Stimulated activated effector memory CD8-positive, alpha-beta T cell treated with anti-CD3 and anti-CD28 coated beads, Interleukin-12 subunit alpha, Interleukin-12 subunit beta, amount 100 ng/mL, for 72 hours (primary cell): ENCODE measurements at regions not wholly inside any gene's neighbourhood (a gene's known extent, or its start where the extent isn't known, plus 50 kb on each side); places are given as distances from the start of the nearest gene placed in this dataset.
A peak's percentile ranks its signal among the peaks of the same experiment; 100 is the strongest.
"Not testable (repeated sequence)": the region's sequence is repeated elsewhere in the genome, so short reads cannot be mapped to it uniquely, and the experiment has no call there.

Experiments
- ATAC-seq: fragments of 150-1000 bp; cut with Tn5 transposase; 2 replicates; pipeline ENCODE4 v1.10.0; 2021
- DNase-seq, 2 donors: peaks; one replicate each; pipeline ENCODE4 v3.0.0; 2021 to 2022; ENCODE audit warnings: low spot score in 2 of 2
- H3K27ac Mint-ChIP-seq: one replicate; pipeline ENCODE4 v1.8.0; 2022; ENCODE audit warnings: mild to moderate bottlenecking, mixed read lengths
- H3K36me3 Mint-ChIP-seq: one replicate; pipeline ENCODE4 v1.8.0; 2022; ENCODE audit warnings: mild to moderate bottlenecking, mixed read lengths
- H3K4me1 Mint-ChIP-seq: one replicate; pipeline ENCODE4 v1.8.0; 2022; ENCODE audit warnings: mixed read lengths
- H3K4me3 Mint-ChIP-seq: one replicate; pipeline ENCODE4 v1.8.0; 2022; ENCODE audit warnings: mild to moderate bottlenecking, mixed read lengths
- H3K9me3 Mint-ChIP-seq: one replicate; pipeline ENCODE4 v1.8.0; 2022; ENCODE audit warnings: mixed read lengths

GRCh38 chr18:1652018-1652417 is 747.3 kb downstream of the ADCYAP1 start:
- no peak overlapping the region for H3K27ac Mint-ChIP-seq
- H3K36me3 Mint-ChIP-seq: no peaks in the 10 kb centered on the region
- DNase-seq: no peak
- peaks cover 2% of the 10 kb centered on the region for H3K9me3 Mint-ChIP-seq
- no peak overlapping the region for H3K4me3 Mint-ChIP-seq
- no peaks in the 10 kb centered on the region for H3K4me1 Mint-ChIP-seq
- no peak for ATAC-seq

- Mint-ChIP-seq H3K4me3 (no peak overlapping the region), H3K27ac (no peak overlapping the region), H3K36me3 (no peaks in the 10 kb centered on the region), H3K4me1 (no peaks in the 10 kb centered on the region), H3K9me3 (peaks cover 2% of the 10 kb centered on the region)
- ATAC-seq (no peak), DNase-seq (no peak)
These were observed 749.2 kb downstream of the ADCYAP1 start for GRCh38 chr18:1653873-1654272.

- ATAC-seq: no peak
- no peak overlapping the region for H3K27ac Mint-ChIP-seq
- H3K9me3 Mint-ChIP-seq: peaks cover 6% of the 10 kb centered on the region
- no peaks in the 10 kb centered on the region for H3K36me3 Mint-ChIP-seq
- H3K4me3 Mint-ChIP-seq: no peak overlapping the region
- DNase-seq: no peak
- H3K4me1 Mint-ChIP-seq: no peaks in the 10 kb centered on the region
These were observed 753.2 kb downstream of the ADCYAP1 start for GRCh38 chr18:1657876-1658275.

DNA sequence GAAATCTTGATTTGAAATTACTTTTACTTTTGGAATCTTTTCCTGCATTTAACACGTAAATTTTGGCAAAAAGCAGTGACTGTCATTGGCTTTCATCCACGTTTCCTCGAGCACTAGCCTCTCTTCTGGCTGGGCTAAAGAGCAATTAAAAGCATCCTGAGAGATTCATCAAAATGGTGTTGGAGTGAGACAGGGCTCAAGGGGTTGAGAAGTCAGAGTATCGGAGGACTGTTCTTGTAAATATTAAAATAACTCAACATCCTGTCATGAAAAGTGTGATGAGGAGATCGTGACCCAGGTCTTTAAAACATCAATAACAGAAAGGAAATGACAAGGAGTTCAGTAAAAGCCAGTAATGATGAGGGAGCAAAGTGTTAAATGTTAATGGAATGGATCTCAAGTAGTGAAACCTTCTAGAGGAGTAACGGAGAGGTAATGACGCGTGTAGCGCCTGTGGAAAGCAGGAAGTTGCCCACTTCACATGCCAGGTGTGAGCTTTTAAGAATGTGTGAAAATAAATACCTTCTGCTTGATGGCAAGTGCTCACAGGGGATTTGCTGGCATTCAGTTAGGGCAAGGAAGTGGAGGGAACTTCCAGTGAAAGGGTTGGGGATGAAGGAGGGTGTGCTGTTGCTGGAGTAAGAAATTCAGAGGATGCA is 754.4 kb downstream of the ADCYAP1 start:
- H3K27ac Mint-ChIP-seq: no peak overlapping the region
- H3K36me3 Mint-ChIP-seq: no peaks in the 10 kb centered on the region
- no peaks in the 10 kb centered on the region for H3K4me1 Mint-ChIP-seq
- H3K9me3 Mint-ChIP-seq: peaks cover 4% of the 10 kb centered on the region
- no peak for ATAC-seq
- no peak for DNase-seq
- no peak overlapping the region for H3K4me3 Mint-ChIP-seq

DNA sequence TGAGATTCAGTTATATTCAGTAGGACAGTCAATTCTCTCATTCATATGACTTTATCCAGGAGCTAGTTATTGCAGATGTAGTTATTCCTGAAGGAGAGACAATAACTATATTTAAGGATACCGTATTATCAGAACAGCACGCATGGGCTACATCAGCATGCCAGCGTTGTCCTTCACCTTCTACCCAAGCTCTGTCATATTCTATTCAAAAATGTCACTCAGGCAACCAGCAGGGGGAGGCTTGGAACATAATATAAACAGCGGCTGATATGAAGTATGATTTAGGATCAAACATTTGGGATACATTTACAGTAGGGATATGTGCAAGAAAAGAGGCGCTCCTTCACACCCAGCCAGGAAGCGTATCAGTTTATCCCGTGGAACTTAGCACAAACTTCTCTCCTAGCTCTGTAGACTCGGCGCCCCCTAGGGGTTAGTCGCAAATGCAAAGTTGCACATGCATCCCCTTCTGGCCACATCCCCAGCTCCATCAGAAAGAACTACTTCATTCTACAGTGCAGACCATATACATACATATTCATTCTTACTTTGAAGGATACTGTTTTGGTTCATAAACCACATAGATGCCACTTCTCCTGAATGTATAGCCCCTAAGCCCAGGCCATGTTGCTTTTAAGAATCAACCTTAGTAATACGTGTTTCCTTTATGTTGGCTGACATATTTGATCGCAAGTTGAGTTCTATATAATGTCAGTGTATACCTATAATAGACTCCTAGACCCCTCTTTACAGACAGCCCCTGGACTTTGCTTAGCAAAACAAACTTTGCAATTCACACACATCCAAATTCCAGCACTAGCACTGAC is 759.4 kb downstream of the ADCYAP1 start:
- ATAC-seq (no peak), DNase-seq (peak in 1 of 2 donors; percentile 53)
- Mint-ChIP-seq H3K4me3 (no peak overlapping the region), H3K4me1 (no peaks in the 10 kb centered on the region), H3K36me3 (no peaks in the 10 kb centered on the region), H3K9me3 (peaks cover 6% of the 10 kb centered on the region), H3K27ac (no peak overlapping the region)

DNA sequence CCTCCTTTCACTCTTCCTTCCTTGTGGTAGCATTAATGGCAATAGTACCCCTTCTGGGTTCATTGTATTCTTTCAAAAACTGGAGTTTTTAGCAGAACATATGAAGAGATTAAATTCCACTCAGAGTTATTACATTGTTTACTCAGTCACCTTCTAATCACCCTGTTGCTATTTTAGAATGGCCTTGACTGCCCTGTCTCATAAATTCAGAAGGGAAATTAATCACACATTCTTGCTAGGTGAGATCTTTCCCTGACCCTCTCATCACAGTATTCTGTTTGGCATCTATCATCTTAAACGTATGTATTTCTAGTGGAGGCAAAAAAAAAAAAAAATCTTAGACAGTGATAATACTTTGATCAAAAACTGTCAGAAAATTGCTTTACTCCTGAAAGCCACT is 760.4 kb downstream of the ADCYAP1 start:
- ATAC-seq: no peak
- no peak for DNase-seq
- Mint-ChIP-seq H3K4me3 (no peak overlapping the region), H3K9me3 (peaks cover 5% of the 10 kb centered on the region), H3K36me3 (no peaks in the 10 kb centered on the region), H3K27ac (no peak overlapping the region), H3K4me1 (no peaks in the 10 kb centered on the region)

GRCh38 chr18:1668279-1668678 is 763.6 kb downstream of the ADCYAP1 start:
- H3K27ac Mint-ChIP-seq: no peak overlapping the region
- H3K36me3 Mint-ChIP-seq: no peaks in the 10 kb centered on the region
- H3K4me1 Mint-ChIP-seq: no peaks in the 10 kb centered on the region
- peaks cover 14% of the 10 kb centered on the region for H3K9me3 Mint-ChIP-seq
- DNase-seq (no peak), ATAC-seq (no peak)
- no peak overlapping the region for H3K4me3 Mint-ChIP-seq

GRCh38 chr18:1671710-1672109 is 767.0 kb downstream of the ADCYAP1 start:
- not testable (repeated sequence) for H3K27ac Mint-ChIP-seq, H3K4me1 Mint-ChIP-seq, H3K36me3 Mint-ChIP-seq, ATAC-seq, H3K4me3 Mint-ChIP-seq, H3K9me3 Mint-ChIP-seq, DNase-seq

DNA sequence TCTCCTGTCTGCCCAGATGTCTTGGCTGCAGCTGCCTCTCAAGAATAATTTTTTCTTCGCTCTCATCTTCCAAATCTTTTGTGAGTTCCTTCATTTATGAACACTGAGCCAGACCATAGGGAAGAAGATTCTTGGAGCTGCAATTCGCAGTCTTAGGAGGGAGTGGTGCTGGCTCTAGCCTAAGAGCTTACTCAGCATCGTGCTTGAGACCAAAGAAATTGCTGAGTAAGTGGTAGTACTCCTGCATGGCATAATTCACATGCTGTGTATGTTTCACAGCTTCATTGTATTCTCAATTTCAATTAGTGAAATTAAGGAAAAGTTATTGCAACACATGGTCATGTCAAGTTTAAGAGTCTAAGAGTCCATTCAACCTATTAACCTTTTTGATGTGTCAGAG is 771.7 kb downstream of the ADCYAP1 start:
- DNase-seq (no peak), ATAC-seq (no peak)
- H3K4me1 Mint-ChIP-seq: no peaks in the 10 kb centered on the region
- no peaks in the 10 kb centered on the region for H3K36me3 Mint-ChIP-seq
- H3K27ac Mint-ChIP-seq: no peak overlapping the region
- peaks cover 10% of the 10 kb centered on the region for H3K9me3 Mint-ChIP-seq
- H3K4me3 Mint-ChIP-seq: no peak overlapping the region

DNA sequence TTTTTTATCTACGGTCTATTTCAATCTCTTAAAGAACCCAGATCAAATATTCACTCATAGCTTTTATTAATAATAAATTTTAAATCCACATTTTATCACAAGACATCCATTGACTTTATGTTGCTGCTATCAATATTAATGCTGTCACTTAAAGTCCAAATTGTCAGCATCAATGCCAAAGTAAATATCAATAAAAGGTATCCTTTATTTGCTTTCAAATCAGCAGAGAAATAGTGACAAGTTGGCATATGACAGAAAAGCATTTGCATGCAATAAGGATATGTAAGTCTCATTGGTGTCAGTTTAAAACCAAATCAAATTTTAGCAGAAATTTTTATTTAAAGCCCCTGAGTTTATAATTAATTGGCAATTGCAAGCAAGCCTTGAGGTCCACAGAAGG is 775.4 kb downstream of the ADCYAP1 start:
- H3K4me1 Mint-ChIP-seq: no peaks in the 10 kb centered on the region
- no peak overlapping the region for H3K27ac Mint-ChIP-seq
- peaks cover 9% of the 10 kb centered on the region for H3K9me3 Mint-ChIP-seq
- ATAC-seq (no peak), DNase-seq (no peak)
- H3K36me3 Mint-ChIP-seq: no peaks in the 10 kb centered on the region
- no peak overlapping the region for H3K4me3 Mint-ChIP-seq

GRCh38 chr18:1691863-1692262 is 787.2 kb downstream of the ADCYAP1 start:
- DNase-seq (no peak), ATAC-seq (no peak)
- Mint-ChIP-seq H3K9me3 (peaks cover 7% of the 10 kb centered on the region), H3K4me1 (no peaks in the 10 kb centered on the region), H3K27ac (no peak overlapping the region), H3K36me3 (no peaks in the 10 kb centered on the region), H3K4me3 (no peak overlapping the region)

GRCh38 chr18:1708006-1708405 is 803.3 kb downstream of the ADCYAP1 start:
- no peaks in the 10 kb centered on the region for H3K9me3 Mint-ChIP-seq
- no peak overlapping the region for H3K4me3 Mint-ChIP-seq
- H3K4me1 Mint-ChIP-seq: no peaks in the 10 kb centered on the region
- H3K36me3 Mint-ChIP-seq: no peaks in the 10 kb centered on the region
- no peak for ATAC-seq
- DNase-seq: no peak
- H3K27ac Mint-ChIP-seq: no peak overlapping the region

GRCh38 chr18:1710114-1710513 is 805.4 kb downstream of the ADCYAP1 start:
- DNase-seq: no peak
- H3K9me3 Mint-ChIP-seq: no peaks in the 10 kb centered on the region
- ATAC-seq: no peak
- H3K4me3 Mint-ChIP-seq: no peak overlapping the region
- no peaks in the 10 kb centered on the region for H3K36me3 Mint-ChIP-seq
- no peaks in the 10 kb centered on the region for H3K4me1 Mint-ChIP-seq
- H3K27ac Mint-ChIP-seq: no peak overlapping the region

DNA sequence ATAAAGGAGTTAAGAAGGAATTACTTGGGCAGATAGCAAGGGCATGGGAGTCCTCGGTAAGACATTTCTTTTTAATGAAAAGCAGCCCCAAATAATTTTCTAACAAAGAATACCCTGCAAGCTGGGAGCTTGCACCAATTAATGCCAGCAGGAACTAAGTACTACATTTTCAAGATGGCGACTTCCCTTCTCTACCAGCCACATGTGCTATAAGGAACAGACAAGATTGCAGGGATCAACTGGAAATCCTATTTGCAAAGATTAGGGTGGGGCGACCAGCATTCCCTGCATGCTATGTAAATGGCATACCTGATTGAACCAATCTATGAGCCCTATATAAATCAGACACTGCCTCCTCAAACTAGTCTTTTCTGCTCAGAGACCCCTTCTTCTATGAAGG is 827.5 kb downstream of the ADCYAP1 start:
- Mint-ChIP-seq H3K27ac (no peak overlapping the region), H3K9me3 (peaks cover 22% of the 10 kb centered on the region), H3K4me1 (no peaks in the 10 kb centered on the region), H3K36me3 (no peaks in the 10 kb centered on the region), H3K4me3 (no peak overlapping the region)
- ATAC-seq (no peak), DNase-seq (no peak)

DNA sequence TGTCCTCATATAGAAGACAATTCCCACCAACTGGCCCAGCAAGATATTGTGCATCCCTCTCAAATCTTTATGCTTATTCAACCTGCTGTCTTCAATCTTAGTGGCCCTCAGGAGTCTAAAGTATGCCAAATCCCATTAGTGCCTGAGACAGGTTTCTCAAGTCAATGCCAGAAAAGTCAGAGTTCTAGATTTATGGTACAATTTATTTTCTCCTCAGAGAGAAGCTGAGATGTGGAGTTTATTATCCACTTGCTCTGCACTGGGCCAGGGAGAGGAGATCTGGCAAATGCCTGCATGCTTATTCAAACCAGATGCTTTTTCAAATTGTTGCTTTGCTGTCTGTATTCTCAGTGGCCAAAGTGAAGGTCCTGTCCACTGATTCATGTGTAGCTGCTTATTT is 825.2 kb downstream of the METTL4 start:
- H3K36me3 Mint-ChIP-seq: no peaks in the 10 kb centered on the region
- no peak overlapping the region for H3K27ac Mint-ChIP-seq
- peaks cover 12% of the 10 kb centered on the region for H3K9me3 Mint-ChIP-seq
- ATAC-seq (no peak), DNase-seq (no peak)
- H3K4me3 Mint-ChIP-seq: no peak overlapping the region
- H3K4me1 Mint-ChIP-seq: no peaks in the 10 kb centered on the region

DNA sequence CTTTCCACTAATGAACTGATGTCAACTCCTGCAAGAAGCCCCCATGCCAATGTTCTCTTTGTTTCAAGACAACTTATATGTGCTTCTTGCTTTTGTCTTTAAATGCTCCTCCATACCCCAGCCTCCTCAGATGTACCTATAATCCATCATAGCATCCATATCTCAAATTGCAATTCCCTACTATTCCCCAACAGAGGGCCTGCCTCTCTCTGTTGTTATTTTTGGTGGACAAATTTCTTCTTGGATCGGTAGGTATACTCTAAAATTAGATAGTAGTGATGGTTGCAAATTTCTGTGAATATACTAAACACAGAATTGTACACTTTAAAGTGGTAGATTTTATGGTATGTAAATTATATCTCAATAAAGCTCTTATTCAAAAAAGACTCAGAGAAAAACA is 820.1 kb downstream of the METTL4 start:
- Mint-ChIP-seq H3K27ac (no peak overlapping the region), H3K4me3 (no peak overlapping the region), H3K36me3 (no peaks in the 10 kb centered on the region), H3K4me1 (no peaks in the 10 kb centered on the region), H3K9me3 (peaks cover 17% of the 10 kb centered on the region)
- ATAC-seq: no peak
- no peak for DNase-seq
